K562 (cell line): ENCODE measurements at regions not wholly inside any gene's neighbourhood (a gene's known extent, or its start where the extent isn't known, plus 50 kb on each side); places are given as distances from the start of the nearest gene placed in this dataset.
A peak's percentile ranks its signal among the peaks of the same experiment; 100 is the strongest.

Experiments
- CBFA2T3 ChIP-seq: fragments of 450-650 bp; IDR thresholded peaks from 2 replicates; pipeline ENCODE4 v1.6.1; 2017
- COPS2 ChIP-seq: fragments of 450-650 bp; conservative IDR thresholded peaks from 2 replicates; pipeline ENCODE4 v1.6.1; 2016; ENCODE audit warnings: mild to moderate bottlenecking, moderate library complexity
- CREB1 ChIP-seq, 2 experiments: sonication (generic) in 1 of 2; formaldehyde crosslinking in 1 of 2; IDR thresholded peaks; 2 replicates each; pipeline versions ENCODE4 v1.6.1 to v1.8.0; 2012 to 2022; ENCODE audit warnings: inconsistent platforms in 1 of 2, mild to moderate bottlenecking in 1 of 2, missing genetic modification reagents in 1 of 2, moderate library complexity in 1 of 2
- CREBBP ChIP-seq: IDR thresholded peaks from one replicate; pipeline ENCODE4 v1.6.1; 2012; ENCODE audit warnings: low read depth, mild to moderate bottlenecking, control low read depth, inconsistent platforms, low read length
- EP400 ChIP-seq: fragments of 450-650 bp; IDR thresholded peaks from 2 replicates; pipeline ENCODE4 v1.6.1; 2017; ENCODE audit warnings: antibody characterized with exemption, mild to moderate bottlenecking, moderate library complexity
- FOSL1 ChIP-seq: fragments of 200-800 bp; sonication (Bioruptor generic); conservative IDR thresholded peaks from 2 replicates; pipeline ENCODE4 v1.6.1; 2016; ENCODE audit warnings: missing genetic modification characterization, missing compliant biosample characterization
- HDAC2 ChIP-seq: fragments of 450-650 bp; IDR thresholded peaks from 2 replicates; pipeline ENCODE4 v1.6.1; 2016; ENCODE audit warnings: mild to moderate bottlenecking
- HDAC3 ChIP-seq: fragments of 450-650 bp; IDR thresholded peaks from 2 replicates; pipeline ENCODE4 v1.6.1; 2018; ENCODE audit warnings: borderline replicate concordance, mild to moderate bottlenecking, moderate library complexity; ENCODE audit not compliant: partially characterized antibody
- HDGF ChIP-seq: fragments of 450-650 bp; IDR thresholded peaks from 2 replicates; pipeline ENCODE4 v1.6.1; 2016
- KLF13 ChIP-seq: fragments of 450-650 bp; IDR thresholded peaks from 2 replicates; pipeline ENCODE4 v1.6.1; 2016; ENCODE audit warnings: missing genetic modification characterization, low read depth, mild to moderate bottlenecking, missing compliant biosample characterization, moderate library complexity, borderline replicate concordance
- MAFF ChIP-seq: IDR thresholded peaks from 2 replicates; pipeline ENCODE4 v1.6.1; 2012; ENCODE audit warnings: low read length, improper control_type of control experiment
- MYC ChIP-seq, 2 experiments: fragments of 250-450 bp in 1 of 2; sonication (Bioruptor Pico) in 1 of 2; IDR thresholded peaks; 2 replicates each; pipeline versions ENCODE4 v1.5.1 to v1.6.1; 2012 to 2021; ENCODE audit warnings: low read depth in 2 of 2, borderline replicate concordance in 1 of 2, improper control_type of control experiment in 1 of 2, low read length in 1 of 2, mild to moderate bottlenecking in 1 of 2, moderate library complexity in 1 of 2
- NFE2 ChIP-seq: IDR thresholded peaks from 2 replicates; pipeline ENCODE4 v1.6.1; 2014; ENCODE audit warnings: antibody characterized with exemption, low read depth
- NR4A1 ChIP-seq, 2 experiments: fragments of 250-450 bp in 1 of 2; fragments of 450-650 bp in 1 of 2; sonication (Bioruptor Pico) in 1 of 2; IDR thresholded peaks; 2 replicates each; pipeline versions ENCODE4 v1.4.0 to v1.6.1; 2016 to 2020; ENCODE audit warnings: mild to moderate bottlenecking in 2 of 2, missing compliant biosample characterization in 1 of 2, missing genetic modification characterization in 1 of 2, moderate library complexity in 1 of 2
- PHF8 ChIP-seq: fragments of 200-600 bp; sonication (generic); IDR thresholded peaks from 2 replicates; pipeline ENCODE4 v1.6.1; 2012; ENCODE audit warnings: mixed run types, mild to moderate bottlenecking, inconsistent platforms, low read length, moderate library complexity, borderline replicate concordance
- PYGO2 ChIP-seq: fragments of 450-650 bp; IDR thresholded peaks from 2 replicates; pipeline ENCODE4 v1.6.1; 2016; ENCODE audit warnings: mild to moderate bottlenecking, missing genetic modification characterization, moderate library complexity, missing compliant biosample characterization
- RBM17 ChIP-seq: fragments of 200-400 bp; formaldehyde crosslinking; IDR thresholded peaks from 2 replicates; pipeline ENCODE4 v1.6.1; 2017; ENCODE audit warnings: low read depth, mild to moderate bottlenecking, low read length, borderline replicate concordance
- SAFB ChIP-seq: fragments of 200-400 bp; formaldehyde crosslinking; IDR thresholded peaks from 2 replicates; pipeline ENCODE4 v1.6.1; 2017; ENCODE audit warnings: low read depth, low read length, borderline replicate concordance
- SLC30A9 ChIP-seq: fragments of 250-450 bp; sonication (Bioruptor Pico); IDR thresholded peaks from 2 replicates; pipeline ENCODE4 v1.8.0; 2022; ENCODE audit warnings: mild to moderate bottlenecking, moderate library complexity
- SREBF2 ChIP-seq: sonication (generic); formaldehyde crosslinking; IDR thresholded peaks from 2 replicates; pipeline ENCODE4 v1.4.0; 2020; ENCODE audit warnings: mild to moderate bottlenecking, missing genetic modification reagents
- TARDBP ChIP-seq: fragments of 450-650 bp; IDR thresholded peaks from 2 replicates; pipeline ENCODE4 v1.6.1; 2016
- TEAD1 ChIP-seq, 2 experiments: fragments of 450-650 bp in 1 of 2; sonication (generic) in 1 of 2; formaldehyde crosslinking; IDR thresholded peaks; 2 replicates each; pipeline versions ENCODE4 v1.4.0 to v1.8.0; 2020 to 2022; ENCODE audit warnings: mild to moderate bottlenecking in 2 of 2, missing genetic modification reagents in 1 of 2
- YBX1 ChIP-seq: fragments of 450-650 bp; IDR thresholded peaks from 2 replicates; pipeline ENCODE4 v1.7.1; 2016; ENCODE audit warnings: mild to moderate bottlenecking
- ZNF586 ChIP-seq: fragments of 450-650 bp; formaldehyde crosslinking; conservative IDR thresholded peaks from 2 replicates; pipeline ENCODE4 v1.4.0; 2020; ENCODE audit warnings: mild to moderate bottlenecking, moderate library complexity
- ZNF655 ChIP-seq: fragments of 250-450 bp; sonication (Bioruptor Pico); IDR thresholded peaks from 2 replicates; pipeline ENCODE4 v1.5.0; 2021
- ZNF79 ChIP-seq: fragments of 250-450 bp; sonication (Bioruptor Pico); IDR thresholded peaks from 2 replicates; pipeline ENCODE4 v1.4.0; 2020; ENCODE audit warnings: low read depth, mild to moderate bottlenecking, moderate library complexity

- TF ChIP-seq HDAC3: peak; percentile 15
- no peak for TF ChIP-seq CREBBP
- TF ChIP-seq ZNF79: no peak
- TF ChIP-seq HDAC2: no peak
- no peak for TF ChIP-seq TARDBP
- TF ChIP-seq NFE2: no peak
- no peak for TF ChIP-seq KLF13 (tag)
- no peak for TF ChIP-seq NR4A1 (CRISPR knock-in tag; IDR thresholded peaks at IDR 0.05)
- TF ChIP-seq NR4A1 (tag; IDR thresholded peaks at IDR 0.05): no peak
- TF ChIP-seq CBFA2T3: peak; percentile 17
- peak; percentile 50; the same call in 1 of the 2 replicates for TF ChIP-seq EP400
- TF ChIP-seq TEAD1 (CRISPR knock-in tag; IDR thresholded peaks at IDR 0.05): peak; percentile 9 to 76; a peak in 1 of 4 replicates
- no peak for TF ChIP-seq SREBF2 (CRISPR knock-in tag)
- 0 out of 2 replicates have a peak, but pooled peaks have one; percentile 64 for TF ChIP-seq ZNF655 (CRISPR knock-in tag)
- no peak for TF ChIP-seq SAFB
- no peak for TF ChIP-seq COPS2
- peak; percentile 72 for TF ChIP-seq CREB1 (IDR thresholded peaks at IDR 0.05)
- TF ChIP-seq CREB1 (CRISPR knock-in tag; IDR thresholded peaks at IDR 0.05): peak; percentile 79
- no peak for TF ChIP-seq HDGF
- no peak; the same call in 1 of the 2 replicates for TF ChIP-seq ZNF586 (CRISPR knock-in tag)
- TF ChIP-seq PHF8: peak; percentile 23; the same call in 1 of the 2 replicates
- TF ChIP-seq RBM17: no peak
- TF ChIP-seq YBX1: no peak
- TF ChIP-seq FOSL1 (tag): 0 out of 2 replicates have a peak, but pooled peaks have one; percentile 30
- peak; percentile 69 for TF ChIP-seq MYC (IDR thresholded peaks at IDR 0.05; ENCODE audit: low read depth, low read length)
- TF ChIP-seq MYC (CRISPR knock-in tag; IDR thresholded peaks at IDR 0.05; ENCODE audit: borderline replicate concordance, low read depth): no peak
- peak; percentile 13; the same call in 1 of the 2 replicates for TF ChIP-seq PYGO2 (tag)
- no peak for TF ChIP-seq MAFF
- TF ChIP-seq SLC30A9: no peak
Measured at GRCh38 chr1:143720087-143721023, 251.4 kb downstream of the FAM72C start (continued).
